ENCODE measurements at regions not wholly inside any gene's neighbourhood (a gene's known extent, or its start where the extent isn't known, plus 50 kb on each side); places are given as distances from the start of the nearest gene placed in this dataset.
"Not testable (repeated sequence)": the region's sequence is repeated elsewhere in the genome, so short reads cannot be mapped to it uniquely, and the experiment has no call there.

DNA sequence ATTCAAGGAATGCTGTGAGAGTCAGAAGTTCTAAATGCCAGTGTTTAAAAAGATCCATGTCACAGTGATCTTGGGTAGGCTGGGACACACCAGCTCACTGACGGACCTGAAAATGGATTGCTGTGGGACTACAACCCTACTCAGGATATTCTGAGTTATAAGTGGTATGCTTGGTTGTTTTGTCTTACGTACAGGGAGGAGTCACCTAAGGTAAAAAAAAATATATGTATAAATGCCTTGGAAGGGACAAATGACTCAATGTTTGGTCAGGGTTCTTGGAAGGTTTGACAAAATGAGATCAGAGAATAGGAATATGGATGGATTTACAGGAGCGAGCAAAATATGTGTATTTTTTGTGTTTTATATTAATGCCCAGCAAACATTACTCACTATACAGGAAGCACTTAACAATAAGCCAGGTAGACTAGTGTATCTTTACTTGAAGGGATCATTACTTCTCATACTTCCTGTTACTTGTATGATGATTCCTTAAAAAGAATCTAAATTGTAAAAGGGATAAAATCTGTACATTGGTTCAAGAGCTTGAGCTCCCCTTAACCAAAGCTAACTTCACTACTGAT lies 767.3 kb downstream of the GBE1 start:
- DNase-seq = no peak
- Mint-ChIP-seq H3K9me3 (peaks cover 4% of the 10 kb centered on the region), H3K4me3 (no peak overlapping the region), H3K36me3 (no peaks in the 10 kb centered on the region), H3K27ac (no peak overlapping the region), H3K4me1 (no peaks in the 10 kb centered on the region), H3K27me3 (no peaks in the 10 kb centered on the region)

DNA sequence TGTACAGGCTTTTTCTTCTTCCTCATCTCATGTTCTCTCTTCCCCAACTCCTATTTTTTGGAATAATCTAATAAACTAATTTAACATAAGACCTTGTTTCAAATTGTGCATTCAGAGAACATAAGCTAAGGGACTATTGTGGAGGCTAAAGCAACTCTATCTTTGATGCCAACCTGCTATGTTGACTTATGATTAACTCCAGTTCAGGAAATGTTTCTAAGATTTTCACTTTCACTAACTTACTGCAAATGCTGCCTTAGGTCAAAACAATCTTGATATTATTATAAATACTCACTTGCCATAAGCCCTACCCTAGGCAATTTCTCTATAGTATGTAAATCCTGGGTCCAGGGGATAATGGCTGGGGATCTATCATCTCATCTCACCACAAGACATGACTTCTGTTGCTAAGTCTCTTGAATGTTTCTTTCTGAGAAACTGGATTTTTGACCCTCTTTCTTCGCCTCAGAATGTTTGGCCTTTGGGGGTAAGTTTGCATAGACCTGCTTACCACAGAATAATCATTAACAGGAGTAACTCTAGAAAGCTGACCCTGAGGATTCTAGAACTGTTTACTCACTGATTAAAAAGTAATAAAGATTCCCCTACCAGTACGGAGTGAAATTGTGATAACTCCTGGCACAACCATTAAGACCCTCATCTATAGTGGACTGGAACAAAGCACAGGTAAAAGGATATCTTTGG lies 768.1 kb downstream of the GBE1 start:
- peaks cover 4% of the 10 kb centered on the region for H3K9me3 Mint-ChIP-seq
- H3K4me1 Mint-ChIP-seq = no peaks in the 10 kb centered on the region
- no peaks in the 10 kb centered on the region for H3K36me3 Mint-ChIP-seq
- H3K27me3 Mint-ChIP-seq = no peaks in the 10 kb centered on the region
- H3K27ac Mint-ChIP-seq = no peak overlapping the region
- DNase-seq = no peak
- H3K4me3 Mint-ChIP-seq = no peak overlapping the region

DNA sequence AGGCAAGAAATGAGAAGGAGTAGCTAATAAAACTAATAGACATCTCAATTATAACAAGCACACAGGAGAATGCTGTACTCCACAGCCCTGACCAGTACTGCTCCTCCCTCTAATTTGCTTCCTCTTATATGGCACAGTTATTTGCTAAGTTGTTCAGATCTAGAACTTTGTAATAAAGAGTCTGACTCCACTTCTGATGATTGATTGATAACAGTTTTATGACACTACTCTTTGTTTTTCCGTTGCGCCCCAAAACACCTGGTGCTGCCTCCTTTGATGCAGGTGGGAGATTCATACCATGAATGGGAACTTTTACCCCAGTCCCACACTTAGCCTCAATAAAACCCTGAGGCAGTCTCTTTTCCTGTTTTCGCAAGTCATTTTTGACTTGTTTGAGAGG lies 777.7 kb downstream of the GBE1 start:
- H3K4me3 Mint-ChIP-seq = no peak overlapping the region
- DNase-seq = no peak
- no peaks in the 10 kb centered on the region for H3K27me3 Mint-ChIP-seq
- H3K9me3 Mint-ChIP-seq = peaks cover 4% of the 10 kb centered on the region
- H3K4me1 Mint-ChIP-seq = no peaks in the 10 kb centered on the region
- H3K36me3 Mint-ChIP-seq = no peaks in the 10 kb centered on the region
- H3K27ac Mint-ChIP-seq = no peak overlapping the region

DNA sequence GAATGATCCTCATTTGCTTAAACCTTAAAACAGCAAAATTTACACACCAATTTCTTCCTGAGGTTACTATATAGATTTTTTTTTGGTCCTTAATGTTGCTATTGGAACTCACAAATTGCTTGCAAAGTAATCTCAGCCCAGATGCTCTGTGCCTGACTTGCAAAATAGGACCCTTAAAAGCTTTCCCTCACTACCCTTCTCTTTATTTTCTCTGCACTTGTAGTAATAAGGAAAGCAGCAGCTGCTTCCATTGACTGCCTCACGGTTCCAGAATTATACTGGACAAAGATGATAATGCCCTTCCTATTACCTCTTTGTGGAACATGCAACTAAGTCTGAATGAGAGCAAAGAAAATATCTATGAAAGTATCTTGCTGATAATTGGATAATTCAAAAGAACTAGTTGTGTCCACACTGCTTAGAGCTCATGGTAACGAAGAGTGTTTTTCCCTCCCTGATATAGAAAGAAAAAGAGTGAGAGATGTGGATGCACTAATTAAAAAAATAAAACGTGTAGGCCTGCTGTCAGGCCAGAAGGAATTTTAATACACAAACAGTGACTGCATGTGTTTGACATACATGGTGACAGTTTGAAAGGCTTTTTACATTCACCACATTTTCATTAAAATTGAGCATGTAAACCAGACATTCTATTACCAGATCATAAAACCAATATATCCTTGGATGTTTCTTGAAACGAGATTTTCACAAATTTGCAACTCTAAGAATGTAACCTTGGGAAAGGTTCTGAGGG lies 783.1 kb downstream of the GBE1 start:
- H3K36me3 Mint-ChIP-seq = no peaks in the 10 kb centered on the region
- no peaks in the 10 kb centered on the region for H3K4me1 Mint-ChIP-seq
- peaks cover 6% of the 10 kb centered on the region for H3K9me3 Mint-ChIP-seq
- H3K4me3 Mint-ChIP-seq = no peak overlapping the region
- H3K27ac Mint-ChIP-seq = no peak overlapping the region
- H3K27me3 Mint-ChIP-seq = no peaks in the 10 kb centered on the region
- DNase-seq = no peak

DNA sequence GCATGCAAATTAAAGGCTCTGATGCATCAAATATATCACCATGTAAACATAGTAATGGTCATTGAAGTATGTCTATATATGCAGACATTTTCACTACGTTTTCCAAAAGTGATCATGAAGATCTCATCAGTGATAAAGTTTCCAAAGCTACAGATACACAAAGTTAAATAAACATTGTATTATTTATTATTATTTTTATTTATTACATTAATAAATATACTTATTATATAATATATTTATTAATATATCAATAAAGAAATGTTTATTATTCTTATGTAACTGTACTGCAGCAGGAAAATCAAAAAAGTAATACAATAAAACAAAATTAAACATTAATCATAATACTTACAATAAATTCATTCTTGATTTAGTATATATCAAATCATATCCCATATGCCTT lies 791.2 kb downstream of the GBE1 start:
- Mint-ChIP-seq H3K27ac (no peak overlapping the region), H3K36me3 (no peaks in the 10 kb centered on the region), H3K9me3 (peaks cover 7% of the 10 kb centered on the region), H3K27me3 (no peaks in the 10 kb centered on the region), H3K4me1 (no peaks in the 10 kb centered on the region), H3K4me3 (no peak overlapping the region)
- no peak for DNase-seq

DNA sequence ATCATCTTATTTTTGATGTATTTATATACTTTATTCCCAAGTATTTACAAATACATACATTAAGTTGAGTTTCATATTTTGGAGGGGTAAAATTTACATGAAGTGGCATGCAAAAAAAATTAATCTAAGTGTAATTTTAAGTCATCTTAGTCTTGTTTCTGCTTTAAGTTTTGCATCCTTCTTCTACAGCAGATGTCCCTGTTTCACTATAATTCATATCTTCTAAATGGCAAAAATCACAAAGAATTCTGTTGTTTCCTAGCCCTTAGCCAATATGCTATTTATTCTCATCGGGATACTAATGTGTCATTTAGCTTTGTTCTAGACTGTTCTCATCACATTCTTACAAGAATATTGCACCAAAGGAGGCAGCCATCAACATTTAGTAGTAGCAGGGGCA lies 831.9 kb downstream of the GBE1 start:
- Mint-ChIP-seq H3K36me3 (no peaks in the 10 kb centered on the region), H3K27me3 (no peaks in the 10 kb centered on the region), H3K9me3 (peaks cover 7% of the 10 kb centered on the region), H3K4me1 (no peaks in the 10 kb centered on the region), H3K4me3 (no peak overlapping the region), H3K27ac (no peak overlapping the region)
- no peak for DNase-seq

DNA sequence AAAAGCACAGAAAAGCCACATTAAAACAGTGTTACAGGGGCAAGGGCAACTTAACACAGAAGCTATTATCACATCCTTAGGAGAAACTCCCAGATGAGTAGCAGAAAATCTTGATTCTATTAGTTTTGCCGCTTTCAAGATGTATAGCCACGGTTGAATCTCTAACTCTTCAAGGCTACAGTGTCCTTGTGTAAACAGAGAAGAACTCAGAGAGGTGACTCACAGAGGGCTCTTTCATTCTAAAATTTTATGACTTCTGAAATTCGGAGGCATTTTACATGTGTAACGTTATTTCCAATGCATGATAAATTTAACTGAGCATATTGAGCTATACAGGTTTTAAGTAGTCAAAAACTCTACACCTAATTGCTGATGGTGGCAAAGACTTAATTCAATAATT lies 846.6 kb downstream of the GBE1 start:
- DNase-seq = no peak
- H3K9me3 Mint-ChIP-seq = peaks cover 4% of the 10 kb centered on the region
- H3K27me3 Mint-ChIP-seq = no peaks in the 10 kb centered on the region
- no peaks in the 10 kb centered on the region for H3K4me1 Mint-ChIP-seq
- H3K27ac Mint-ChIP-seq = no peak overlapping the region
- H3K4me3 Mint-ChIP-seq = no peak overlapping the region
- H3K36me3 Mint-ChIP-seq = peaks cover under 1% of the 10 kb centered on the region

DNA sequence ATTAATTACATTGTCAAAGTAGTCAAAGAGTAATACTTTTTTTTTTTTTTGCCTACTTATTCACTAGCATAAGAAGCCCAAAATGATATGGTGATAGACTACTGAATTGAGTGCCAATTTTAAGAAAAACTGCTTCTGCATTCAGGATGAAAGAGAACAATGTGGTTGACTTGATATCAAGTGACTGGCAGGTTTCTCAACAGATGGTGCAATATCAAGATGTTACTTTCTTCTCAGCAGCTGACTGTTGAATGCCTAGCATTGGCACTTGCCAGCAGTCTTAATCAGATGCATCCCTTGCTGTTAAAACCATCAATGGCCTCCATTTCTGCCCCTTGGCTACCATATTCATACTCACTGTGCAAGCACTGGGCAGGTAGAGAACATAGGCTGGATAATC lies 863.2 kb downstream of the GBE1 start:
- Mint-ChIP-seq H3K4me1 (no peaks in the 10 kb centered on the region), H3K9me3 (no peaks in the 10 kb centered on the region), H3K36me3 (no peaks in the 10 kb centered on the region), H3K27ac (no peak overlapping the region), H3K4me3 (no peak overlapping the region), H3K27me3 (no peaks in the 10 kb centered on the region)
- DNase-seq = no peak

DNA sequence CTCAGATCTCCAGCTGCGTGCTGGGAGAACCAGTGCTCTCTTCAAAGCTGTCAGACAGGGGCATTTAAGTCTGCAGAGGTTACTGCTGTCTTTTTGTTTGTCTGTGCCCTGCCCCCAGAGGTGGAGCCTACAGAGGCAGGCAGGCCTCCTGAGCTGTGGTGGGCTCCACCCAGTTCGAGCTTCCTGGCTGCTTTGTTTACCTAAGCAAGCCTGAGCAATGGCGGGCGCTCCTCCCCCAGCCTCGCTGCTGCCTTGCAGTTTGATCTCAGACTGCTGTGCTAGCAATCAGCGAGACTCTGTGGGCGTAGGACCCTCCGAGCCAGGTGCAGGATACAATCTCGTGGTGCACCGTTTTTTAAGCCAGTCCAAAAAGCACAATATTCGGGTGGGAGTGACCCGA lies 864.4 kb downstream of the GBE1 start:
- not testable (repeated sequence) for H3K36me3 Mint-ChIP-seq, H3K27me3 Mint-ChIP-seq, H3K27ac Mint-ChIP-seq, DNase-seq, H3K9me3 Mint-ChIP-seq, H3K4me3 Mint-ChIP-seq, H3K4me1 Mint-ChIP-seq

DNA sequence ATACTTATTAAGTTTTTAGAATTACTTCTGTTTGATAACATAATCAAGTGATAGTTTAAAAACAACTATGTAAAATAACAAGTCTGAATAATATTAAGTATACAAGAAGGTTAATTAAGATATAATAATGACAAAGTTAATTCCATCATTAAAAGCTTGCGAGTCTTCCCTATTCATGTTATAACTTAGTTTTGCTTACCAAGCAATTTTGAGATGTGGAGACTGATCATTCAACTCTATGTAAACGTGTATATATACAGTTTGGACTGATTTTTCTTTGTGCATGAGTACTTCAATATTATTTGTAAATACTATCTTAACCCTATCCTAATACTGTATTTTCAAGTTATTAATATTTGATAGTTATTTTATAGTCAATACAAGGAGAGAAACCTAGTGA lies 870.9 kb downstream of the GBE1 start:
- no peaks in the 10 kb centered on the region for H3K36me3 Mint-ChIP-seq
- H3K4me3 Mint-ChIP-seq = no peak overlapping the region
- H3K27ac Mint-ChIP-seq = no peak overlapping the region
- no peaks in the 10 kb centered on the region for H3K27me3 Mint-ChIP-seq
- DNase-seq = no peak
- peaks cover 14% of the 10 kb centered on the region for H3K9me3 Mint-ChIP-seq
- H3K4me1 Mint-ChIP-seq = no peaks in the 10 kb centered on the region

DNA sequence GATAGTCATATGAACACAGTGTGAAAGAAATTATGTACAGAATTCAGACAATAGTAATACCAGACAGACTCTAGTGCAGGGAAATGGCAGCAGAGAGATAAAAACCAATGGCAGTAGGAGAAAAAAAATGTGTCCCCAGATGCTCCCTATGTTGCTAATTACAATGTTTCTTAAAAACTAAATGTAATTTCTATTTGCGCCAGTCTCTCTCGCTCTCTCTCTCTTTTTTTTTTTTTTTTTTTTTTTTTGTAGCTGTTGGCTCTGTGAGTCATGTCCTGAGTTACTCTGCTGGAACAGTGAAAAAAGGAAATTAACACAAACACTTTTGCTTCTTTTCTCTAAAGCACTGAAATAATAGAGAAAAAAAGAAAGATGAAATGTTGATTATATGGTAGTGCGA lies 871.9 kb downstream of the GBE1 start:
- no peaks in the 10 kb centered on the region for H3K36me3 Mint-ChIP-seq
- no peak for DNase-seq
- no peaks in the 10 kb centered on the region for H3K27me3 Mint-ChIP-seq
- H3K27ac Mint-ChIP-seq = no peak overlapping the region
- no peaks in the 10 kb centered on the region for H3K4me1 Mint-ChIP-seq
- H3K4me3 Mint-ChIP-seq = no peak overlapping the region
- H3K9me3 Mint-ChIP-seq = peaks cover 15% of the 10 kb centered on the region

DNA sequence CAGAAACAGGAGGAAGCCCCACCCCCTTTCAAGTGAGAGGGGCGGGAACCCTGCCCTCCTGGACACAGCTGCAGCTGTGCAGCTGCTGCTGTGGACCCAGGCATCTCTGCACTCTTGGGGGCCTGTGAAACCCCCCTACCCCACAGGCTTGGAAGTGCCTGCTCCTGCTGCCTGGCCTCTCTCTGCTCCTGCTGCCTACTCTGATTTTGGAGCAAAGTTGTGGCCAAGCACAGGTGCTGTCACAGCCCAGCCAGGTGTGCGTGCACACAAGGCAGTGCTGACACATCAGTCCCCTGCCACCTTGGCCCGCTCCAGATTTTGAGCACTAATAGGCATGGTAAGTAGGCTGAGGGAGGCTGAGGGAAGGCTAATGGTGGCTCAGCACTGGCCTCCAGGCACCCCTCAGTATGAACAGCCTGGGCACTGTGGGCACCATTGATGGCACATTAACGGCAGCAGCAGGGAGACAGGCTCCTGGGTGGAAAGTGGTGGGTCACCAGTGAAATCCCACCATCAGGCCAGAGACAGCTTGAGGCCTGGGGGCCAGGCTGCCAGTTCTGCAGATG lies 890.9 kb downstream of the GBE1 start:
- H3K4me1 Mint-ChIP-seq = no peaks in the 10 kb centered on the region
- H3K9me3 Mint-ChIP-seq = peaks cover 9% of the 10 kb centered on the region
- no peaks in the 10 kb centered on the region for H3K36me3 Mint-ChIP-seq

DNA sequence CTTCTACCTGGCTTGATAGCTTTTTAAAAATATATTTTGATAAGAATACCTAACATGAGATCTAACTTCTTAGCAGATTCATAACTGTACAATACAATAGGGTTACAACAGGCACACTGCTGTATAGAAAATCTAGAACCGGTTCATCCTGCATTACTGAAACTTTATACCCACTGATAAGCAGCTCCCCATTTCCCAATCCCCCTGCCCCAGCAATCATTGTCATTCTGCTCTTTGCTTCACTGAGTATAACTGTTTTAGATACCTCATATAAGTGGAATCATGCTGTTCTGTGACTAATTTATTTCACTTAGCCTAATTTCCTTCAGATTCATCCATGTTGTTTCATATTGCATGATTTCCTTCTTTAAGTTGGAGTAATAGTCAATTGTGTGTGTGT lies 906.0 kb downstream of the GBE1 start:
- DNase-seq = no peak
- Mint-ChIP-seq H3K9me3 (peaks cover 5% of the 10 kb centered on the region), H3K27ac (no peak overlapping the region), H3K27me3 (no peaks in the 10 kb centered on the region), H3K4me1 (no peaks in the 10 kb centered on the region), H3K4me3 (no peak overlapping the region), H3K36me3 (no peaks in the 10 kb centered on the region)

More for the DNA sequence above, 890.9 kb downstream of the GBE1 start:
- Mint-ChIP-seq H3K27me3 (no peaks in the 10 kb centered on the region), H3K27ac (no peak overlapping the region), H3K4me3 (no peak overlapping the region)
- DNase-seq = no peak

DNA sequence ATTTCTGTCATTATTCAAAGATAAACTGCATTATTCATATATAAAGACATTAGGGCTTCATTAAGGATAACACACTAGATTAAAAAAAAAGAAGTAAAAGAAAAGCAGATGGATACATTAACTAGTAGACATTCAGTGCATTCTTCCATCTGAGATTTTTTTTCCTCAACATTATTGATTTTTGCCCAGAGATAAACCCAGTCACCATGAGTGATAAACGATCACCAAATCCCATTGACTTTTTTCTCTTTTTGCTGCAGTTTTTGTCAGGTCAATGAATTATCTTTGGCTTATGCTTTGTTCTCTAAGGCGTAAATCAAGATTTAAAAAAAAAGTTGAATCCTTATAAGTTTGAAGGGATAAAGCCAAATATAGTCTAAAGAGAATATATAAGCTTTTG lies 925.0 kb downstream of the GBE1 start:
- Mint-ChIP-seq H3K9me3 (peaks cover 7% of the 10 kb centered on the region), H3K27me3 (no peaks in the 10 kb centered on the region), H3K27ac (no peak overlapping the region), H3K4me1 (no peaks in the 10 kb centered on the region), H3K4me3 (no peak overlapping the region), H3K36me3 (no peaks in the 10 kb centered on the region)
- DNase-seq = no peak

DNA sequence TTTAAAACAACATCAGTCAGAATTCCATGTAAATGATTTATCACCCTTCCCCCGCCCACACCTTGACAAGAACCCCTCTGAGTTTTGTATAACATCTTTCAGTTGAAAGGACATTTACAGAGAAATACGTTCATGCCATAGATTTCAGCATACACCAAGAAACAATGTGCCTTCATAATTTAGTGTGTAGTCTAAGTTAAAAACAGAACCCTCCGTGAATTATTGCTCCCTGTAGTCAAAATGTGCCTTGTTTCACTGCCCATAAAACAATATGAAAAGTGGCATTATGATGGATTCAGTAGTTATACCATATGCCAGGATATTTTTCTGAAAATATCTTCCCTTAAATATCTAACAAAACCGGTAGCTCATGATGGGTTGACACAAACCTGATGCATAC lies 953.9 kb downstream of the GBE1 start:
- H3K36me3 Mint-ChIP-seq = no peaks in the 10 kb centered on the region
- no peak overlapping the region for H3K27ac Mint-ChIP-seq
- H3K4me3 Mint-ChIP-seq = no peak overlapping the region
- no peak for DNase-seq
- no peaks in the 10 kb centered on the region for H3K27me3 Mint-ChIP-seq
- no peaks in the 10 kb centered on the region for H3K4me1 Mint-ChIP-seq
- H3K9me3 Mint-ChIP-seq = peaks cover 3% of the 10 kb centered on the region
